ENCODE measurements at regions not wholly inside any gene's neighbourhood (a gene's known extent, or its start where the extent isn't known, plus 50 kb on each side); places are given as distances from the start of the nearest gene placed in this dataset.
"Not testable (repeated sequence)": the region's sequence is repeated elsewhere in the genome, so short reads cannot be mapped to it uniquely, and the experiment has no call there.

DNA sequence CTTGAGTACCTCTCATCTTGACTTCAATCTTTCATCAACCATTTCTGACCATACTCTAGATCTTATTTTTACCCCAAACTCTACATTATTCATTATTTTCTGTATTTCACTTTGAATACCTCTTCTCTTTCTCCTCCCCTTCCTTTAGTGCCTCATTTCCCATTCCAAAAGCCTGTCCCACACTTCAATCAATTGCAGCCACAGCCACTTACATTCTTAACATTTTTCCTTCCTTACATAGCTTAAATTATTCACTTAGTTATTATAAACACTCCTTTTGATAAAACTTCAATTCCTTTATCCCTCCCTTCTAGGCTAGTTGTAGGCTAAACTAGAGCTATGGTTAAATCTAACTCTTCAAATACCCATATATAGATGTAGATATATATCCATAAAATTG lies 344.0 kb downstream of the PRR16 start:
- TF ChIP-seq, protein P1, sequence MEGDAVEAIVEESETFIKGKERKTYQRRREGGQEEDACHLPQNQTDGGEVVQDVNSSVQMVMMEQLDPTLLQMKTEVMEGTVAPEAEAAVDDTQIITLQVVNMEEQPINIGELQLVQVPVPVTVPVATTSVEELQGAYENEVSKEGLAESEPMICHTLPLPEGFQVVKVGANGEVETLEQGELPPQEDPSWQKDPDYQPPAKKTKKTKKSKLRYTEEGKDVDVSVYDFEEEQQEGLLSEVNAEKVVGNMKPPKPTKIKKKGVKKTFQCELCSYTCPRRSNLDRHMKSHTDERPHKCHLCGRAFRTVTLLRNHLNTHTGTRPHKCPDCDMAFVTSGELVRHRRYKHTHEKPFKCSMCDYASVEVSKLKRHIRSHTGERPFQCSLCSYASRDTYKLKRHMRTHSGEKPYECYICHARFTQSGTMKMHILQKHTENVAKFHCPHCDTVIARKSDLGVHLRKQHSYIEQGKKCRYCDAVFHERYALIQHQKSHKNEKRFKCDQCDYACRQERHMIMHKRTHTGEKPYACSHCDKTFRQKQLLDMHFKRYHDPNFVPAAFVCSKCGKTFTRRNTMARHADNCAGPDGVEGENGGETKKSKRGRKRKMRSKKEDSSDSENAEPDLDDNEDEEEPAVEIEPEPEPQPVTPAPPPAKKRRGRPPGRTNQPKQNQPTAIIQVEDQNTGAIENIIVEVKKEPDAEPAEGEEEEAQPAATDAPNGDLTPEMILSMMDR (IDR thresholded peaks at IDR 0.05) = no peak
- H3K4me3 ChIP-seq = no peak overlapping the region
- no peak overlapping the region for H3K27ac ChIP-seq
- no peak for DNase-seq (ENCODE audit: low spot score)

- DNase-seq (ENCODE audit: low spot score) = no peak
- no peak overlapping the region for H3K4me3 ChIP-seq
- no peak overlapping the region for H3K27ac ChIP-seq
- TF ChIP-seq, protein P1 (IDR thresholded peaks at IDR 0.05) = no peak
Observed at GRCh38 chr5:120808606-120809005, 344.5 kb downstream of the PRR16 start.

DNA sequence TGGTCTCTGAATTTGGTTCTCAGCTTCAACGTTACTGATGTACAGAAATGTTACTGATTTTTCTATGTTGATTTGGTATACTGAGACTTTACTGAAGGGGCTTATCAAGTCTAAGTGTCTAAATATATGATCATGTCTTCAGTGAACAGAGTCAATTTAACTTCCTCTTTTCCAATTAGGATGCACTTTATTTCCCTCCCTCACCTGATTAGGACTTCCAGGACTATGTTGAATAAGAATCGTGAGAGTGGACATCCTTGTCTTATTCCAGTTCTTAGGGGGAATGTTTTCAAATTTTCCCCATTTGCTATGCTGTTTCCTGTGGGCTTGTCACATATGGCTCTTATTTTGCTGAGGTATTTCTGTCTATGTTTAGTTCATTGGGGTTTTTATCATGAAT lies 349.5 kb downstream of the PRR16 start:
- DNase-seq (ENCODE audit: low spot score) = no peak
- H3K4me3 ChIP-seq = no peak overlapping the region
- TF ChIP-seq, protein P1 (IDR thresholded peaks at IDR 0.05) = no peak
- H3K27ac ChIP-seq = no peak overlapping the region

GRCh38 chr5:120817044-120817985 lies 353.2 kb downstream of the PRR16 start:
- no peak for DNase-seq (ENCODE audit: low spot score)
- Histone ChIP-seq H3K4me3 (no peak overlapping the region), H3K27ac (no peak overlapping the region)
- TF ChIP-seq, protein P1 (IDR thresholded peaks at IDR 0.05) = no peak

DNA sequence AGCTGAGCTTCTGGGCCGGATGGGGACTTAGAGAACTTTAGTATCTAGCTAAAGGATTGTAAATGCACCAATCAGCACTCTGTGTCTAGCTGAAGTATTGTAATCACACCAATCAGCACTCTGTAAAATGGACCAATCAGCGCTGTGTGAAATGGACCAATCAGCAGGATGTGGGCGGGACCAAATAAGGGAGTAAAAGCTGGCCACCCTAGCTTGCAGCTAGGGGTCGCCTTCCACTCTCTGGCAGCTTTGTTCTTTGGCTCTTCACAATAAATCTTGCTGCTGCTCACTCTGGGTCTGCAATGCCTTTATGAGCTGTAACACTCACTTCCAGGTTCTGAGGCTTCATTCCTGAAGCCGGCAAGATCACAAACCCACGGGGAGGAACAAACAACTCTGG lies 354.0 kb downstream of the PRR16 start:
- no peak overlapping the region for H3K4me3 ChIP-seq
- H3K27ac ChIP-seq = no peak overlapping the region
- no peak for DNase-seq (ENCODE audit: low spot score)
- TF ChIP-seq, protein P1 (IDR thresholded peaks at IDR 0.05) = no peak

DNA sequence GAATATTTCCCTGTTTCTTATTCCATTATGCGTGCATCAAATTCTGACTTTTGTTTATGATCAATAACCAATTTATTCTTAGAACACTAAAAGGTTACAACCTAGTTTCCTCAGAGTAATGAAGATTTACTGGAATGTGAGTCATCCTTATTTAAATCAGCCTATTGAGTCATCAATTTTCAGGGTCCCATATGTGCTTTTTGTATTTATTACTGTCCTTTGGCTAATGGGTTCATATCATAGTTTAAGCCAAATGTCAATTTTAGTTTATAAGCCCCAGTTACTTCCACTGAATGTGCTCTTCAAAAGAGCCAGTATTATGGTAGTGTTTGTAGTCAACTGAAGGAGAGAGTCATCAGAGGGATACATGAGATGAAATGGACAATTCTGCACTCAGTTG lies 359.2 kb downstream of the PRR16 start:
- no peak for DNase-seq (ENCODE audit: low spot score)
- TF ChIP-seq, protein P1 (IDR thresholded peaks at IDR 0.05) = no peak
- H3K4me3 ChIP-seq = no peak overlapping the region
- no peak overlapping the region for H3K27ac ChIP-seq

GRCh38 chr5:120831646-120832045 lies 367.5 kb downstream of the PRR16 start:
- DNase-seq (ENCODE audit: low spot score); H3K27ac ChIP-seq; H3K4me3 ChIP-seq: not testable (repeated sequence)
